Calu3 (cell line): ENCODE measurements at regions not wholly inside any gene's neighbourhood (a gene's known extent, or its start where the extent isn't known, plus 50 kb on each side); places are given as distances from the start of the nearest gene placed in this dataset.

Experiments
- BruUV-seq: library from RNA; stranded (reverse); fragments of 400-500 nt; replicated peaks from 2 replicates; lab custom pipeline; 2021; lab: Mats Ljungman, UMichigan
- CTCF ChIA-PET: fragments of 300-600 bp; sonication (Branson Sonifier 250); formaldehyde crosslinking; loops from one replicate; lab custom pipeline; 2022; ENCODE audit warnings: antibody characterized with exemption; lab: Charles Lee
- DNase-seq: peaks from one replicate; pipeline ENCODE4 v3.0.0; 2022
- H3K27ac Mint-ChIP-seq: one replicate; pipeline ENCODE4 v1.8.0; 2022; ENCODE audit warnings: mixed read lengths; ENCODE audit not compliant: unreplicated experiment
- H3K27me3 Mint-ChIP-seq: one replicate; pipeline ENCODE4 v1.8.0; 2022; ENCODE audit warnings: mixed read lengths; ENCODE audit not compliant: unreplicated experiment
- H3K36me3 Mint-ChIP-seq: one replicate; pipeline ENCODE4 v1.8.0; 2022; ENCODE audit warnings: mild to moderate bottlenecking, moderate library complexity, mixed read lengths; ENCODE audit not compliant: insufficient read depth, unreplicated experiment
- H3K4me1 Mint-ChIP-seq: one replicate; pipeline ENCODE4 v1.8.0; 2022; ENCODE audit warnings: mild to moderate bottlenecking, low read depth, mixed read lengths; ENCODE audit not compliant: unreplicated experiment
- H3K4me3 Mint-ChIP-seq: one replicate; pipeline ENCODE4 v1.8.0; 2022; ENCODE audit warnings: mild to moderate bottlenecking, low read depth, moderate library complexity, mixed read lengths; ENCODE audit not compliant: unreplicated experiment
- H3K9me3 Mint-ChIP-seq: one replicate; pipeline ENCODE4 v1.8.0; 2022; ENCODE audit warnings: low read depth, mixed read lengths; ENCODE audit not compliant: unreplicated experiment
- CTCF ChIP-seq: fragments of 200-600 bp; IDR thresholded peaks from one replicate; pipeline ENCODE4 v1.8.0; 2022; ENCODE audit warnings: antibody characterized with exemption; ENCODE audit not compliant: unreplicated experiment
- intact Hi-C: fragments of 100-400 bp; cut with micrococcal nuclease; formaldehyde crosslinking; loops from one replicate; pipeline ENCODE4 v1.10.0; 2022; ENCODE audit not compliant: unreplicated experiment

GRCh38 chr4:19857991-19858390, 393.7 kb upstream of the SLIT2 start:
- Mint-ChIP-seq H3K27me3 (no peaks in the 10 kb centered on the region), H3K4me3 (no peak overlapping the region), H3K27ac (no peak overlapping the region), H3K4me1 (no peaks in the 10 kb centered on the region), H3K9me3 (peaks cover 3% of the 10 kb centered on the region), H3K36me3 (no peaks in the 10 kb centered on the region)
- BruUV-seq: no TSS peak
- no peak for DNase-seq
- intact Hi-C loops: no loop called here
- CTCF ChIA-PET: no interaction called here
- no peak for TF ChIP-seq CTCF

- H3K4me3 Mint-ChIP-seq: no peak overlapping the region
- no TSS peak for BruUV-seq
- H3K36me3 Mint-ChIP-seq: no peaks in the 10 kb centered on the region
- intact Hi-C loops: no loop called here
- CTCF ChIA-PET: no interaction called here
- H3K9me3 Mint-ChIP-seq: peaks cover 3% of the 10 kb centered on the region
- no peak for DNase-seq
- H3K4me1 Mint-ChIP-seq: no peaks in the 10 kb centered on the region
- H3K27me3 Mint-ChIP-seq: no peaks in the 10 kb centered on the region
- no peak for TF ChIP-seq CTCF
- no peak overlapping the region for H3K27ac Mint-ChIP-seq
Measured at GRCh38 chr4:19857380-19857779, 394.3 kb upstream of the SLIT2 start.

- no peak for TF ChIP-seq CTCF
- Mint-ChIP-seq H3K27ac (no peak overlapping the region), H3K4me1 (no peaks in the 10 kb centered on the region), H3K36me3 (no peaks in the 10 kb centered on the region), H3K4me3 (no peak overlapping the region), H3K9me3 (peaks cover 3% of the 10 kb centered on the region), H3K27me3 (no peaks in the 10 kb centered on the region)
- no TSS peak for BruUV-seq
- intact Hi-C loops: no loop called here
- CTCF ChIA-PET: no interaction called here
- no peak for DNase-seq
Measured at GRCh38 chr4:19850909-19851308, 400.8 kb upstream of the SLIT2 start.

DNA sequence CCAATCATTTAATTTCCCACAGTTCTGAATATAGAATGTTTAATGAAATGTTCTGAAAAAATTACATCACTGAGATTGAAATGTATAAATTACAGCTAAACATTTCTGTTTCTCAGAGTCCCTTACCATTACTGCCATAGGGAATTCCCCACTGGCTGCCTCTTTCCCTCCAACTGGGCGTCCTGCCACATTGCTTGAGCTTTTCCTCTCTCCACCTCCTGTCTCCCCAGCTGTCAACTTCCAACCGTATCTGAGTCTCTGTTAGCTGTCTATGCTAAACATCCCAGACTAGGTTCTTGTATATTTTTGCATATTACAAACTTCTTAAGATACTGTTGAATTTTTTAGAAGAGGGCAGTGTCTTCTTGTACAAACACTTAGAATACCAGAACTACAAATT, 407.3 kb upstream of the SLIT2 start:
- intact Hi-C loops: no loop called here
- BruUV-seq: no TSS peak
- CTCF ChIA-PET: no interaction called here

More for the DNA sequence above, 407.3 kb upstream of the SLIT2 start:
- H3K36me3 Mint-ChIP-seq: no peaks in the 10 kb centered on the region
- no peak overlapping the region for H3K4me3 Mint-ChIP-seq
- no peak for DNase-seq
- no peak overlapping the region for H3K27ac Mint-ChIP-seq
- no peak for TF ChIP-seq CTCF
- no peaks in the 10 kb centered on the region for H3K27me3 Mint-ChIP-seq
- H3K4me1 Mint-ChIP-seq: no peaks in the 10 kb centered on the region
- no peaks in the 10 kb centered on the region for H3K9me3 Mint-ChIP-seq
